ENCODE measurements at regions not wholly inside any gene's neighbourhood (a gene's known extent, or its start where the extent isn't known, plus 50 kb on each side); places are given as distances from the start of the nearest gene placed in this dataset.

- TF ChIP-seq, protein P1, sequence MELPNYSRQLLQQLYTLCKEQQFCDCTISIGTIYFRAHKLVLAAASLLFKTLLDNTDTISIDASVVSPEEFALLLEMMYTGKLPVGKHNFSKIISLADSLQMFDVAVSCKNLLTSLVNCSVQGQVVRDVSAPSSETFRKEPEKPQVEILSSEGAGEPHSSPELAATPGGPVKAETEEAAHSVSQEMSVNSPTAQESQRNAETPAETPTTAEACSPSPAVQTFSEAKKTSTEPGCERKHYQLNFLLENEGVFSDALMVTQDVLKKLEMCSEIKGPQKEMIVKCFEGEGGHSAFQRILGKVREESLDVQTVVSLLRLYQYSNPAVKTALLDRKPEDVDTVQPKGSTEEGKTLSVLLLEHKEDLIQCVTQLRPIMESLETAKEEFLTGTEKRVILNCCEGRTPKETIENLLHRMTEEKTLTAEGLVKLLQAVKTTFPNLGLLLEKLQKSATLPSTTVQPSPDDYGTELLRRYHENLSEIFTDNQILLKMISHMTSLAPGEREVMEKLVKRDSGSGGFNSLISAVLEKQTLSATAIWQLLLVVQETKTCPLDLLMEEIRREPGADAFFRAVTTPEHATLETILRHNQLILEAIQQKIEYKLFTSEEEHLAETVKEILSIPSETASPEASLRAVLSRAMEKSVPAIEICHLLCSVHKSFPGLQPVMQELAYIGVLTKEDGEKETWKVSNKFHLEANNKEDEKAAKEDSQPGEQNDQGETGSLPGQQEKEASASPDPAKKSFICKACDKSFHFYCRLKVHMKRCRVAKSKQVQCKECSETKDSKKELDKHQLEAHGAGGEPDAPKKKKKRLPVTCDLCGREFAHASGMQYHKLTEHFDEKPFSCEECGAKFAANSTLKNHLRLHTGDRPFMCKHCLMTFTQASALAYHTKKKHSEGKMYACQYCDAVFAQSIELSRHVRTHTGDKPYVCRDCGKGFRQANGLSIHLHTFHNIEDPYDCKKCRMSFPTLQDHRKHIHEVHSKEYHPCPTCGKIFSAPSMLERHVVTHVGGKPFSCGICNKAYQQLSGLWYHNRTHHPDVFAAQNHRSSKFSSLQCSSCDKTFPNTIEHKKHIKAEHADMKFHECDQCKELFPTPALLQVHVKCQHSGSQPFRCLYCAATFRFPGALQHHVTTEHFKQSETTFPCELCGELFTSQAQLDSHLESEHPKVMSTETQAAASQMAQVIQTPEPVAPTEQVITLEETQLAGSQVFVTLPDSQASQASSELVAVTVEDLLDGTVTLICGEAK (IDR thresholded peaks at IDR 0.05): no peak
- TF ChIP-seq, protein P1 (CRISPR knock-in tag; IDR thresholded peaks at IDR 0.05): no peak
- TF ChIP-seq MTA2 (IDR thresholded peaks at IDR 0.05; ENCODE audit: low read depth): no peak
- TF ChIP-seq NR4A1 (CRISPR knock-in tag; IDR thresholded peaks at IDR 0.05): no peak
- TF ChIP-seq NR4A1 (tag; IDR thresholded peaks at IDR 0.05): no peak
- TF ChIP-seq MYBL2 (IDR thresholded peaks at IDR 0.05; ENCODE audit: low read depth): no peak
- no peak for TF ChIP-seq MYBL2 (CRISPR knock-in tag; IDR thresholded peaks at IDR 0.05; ENCODE audit: borderline replicate concordance)
- no peak for TF ChIP-seq ZNF507 (tag; conservative IDR thresholded peaks at IDR 0.05)
- no peak for TF ChIP-seq HNRNPK (IDR thresholded peaks at IDR 0.05; ENCODE audit: low read depth, low read length, poor library complexity, severe bottlenecking)
- no peak for TF ChIP-seq ZNF134 (CRISPR knock-in tag; conservative IDR thresholded peaks at IDR 0.05)
- TF ChIP-seq RBM14 (IDR thresholded peaks at IDR 0.05; ENCODE audit: borderline replicate concordance, insufficient read depth, low read depth, low read length): no peak
- TF ChIP-seq SRSF1 (IDR thresholded peaks at IDR 0.05; ENCODE audit: low read depth, low read length): no peak
- TF ChIP-seq SMARCB1 (IDR thresholded peaks at IDR 0.05; ENCODE audit: insufficient read length, low read depth): no peak
- TF ChIP-seq, protein P2, sequence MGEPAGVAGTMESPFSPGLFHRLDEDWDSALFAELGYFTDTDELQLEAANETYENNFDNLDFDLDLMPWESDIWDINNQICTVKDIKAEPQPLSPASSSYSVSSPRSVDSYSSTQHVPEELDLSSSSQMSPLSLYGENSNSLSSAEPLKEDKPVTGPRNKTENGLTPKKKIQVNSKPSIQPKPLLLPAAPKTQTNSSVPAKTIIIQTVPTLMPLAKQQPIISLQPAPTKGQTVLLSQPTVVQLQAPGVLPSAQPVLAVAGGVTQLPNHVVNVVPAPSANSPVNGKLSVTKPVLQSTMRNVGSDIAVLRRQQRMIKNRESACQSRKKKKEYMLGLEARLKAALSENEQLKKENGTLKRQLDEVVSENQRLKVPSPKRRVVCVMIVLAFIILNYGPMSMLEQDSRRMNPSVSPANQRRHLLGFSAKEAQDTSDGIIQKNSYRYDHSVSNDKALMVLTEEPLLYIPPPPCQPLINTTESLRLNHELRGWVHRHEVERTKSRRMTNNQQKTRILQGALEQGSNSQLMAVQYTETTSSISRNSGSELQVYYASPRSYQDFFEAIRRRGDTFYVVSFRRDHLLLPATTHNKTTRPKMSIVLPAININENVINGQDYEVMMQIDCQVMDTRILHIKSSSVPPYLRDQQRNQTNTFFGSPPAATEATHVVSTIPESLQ (CRISPR knock-in tag; IDR thresholded peaks at IDR 0.05): no peak
- TF ChIP-seq BRF2 (IDR thresholded peaks at IDR 0.05; ENCODE audit: borderline replicate concordance, insufficient read depth, insufficient read length): no peak
Observed at GRCh38 chr18:59063912-59064311, 75.8 kb upstream of the SEC11C start (continued).
